ENCODE measurements at regions not wholly inside any gene's neighbourhood (a gene's known extent, or its start where the extent isn't known, plus 50 kb on each side); places are given as distances from the start of the nearest gene placed in this dataset.

DNA sequence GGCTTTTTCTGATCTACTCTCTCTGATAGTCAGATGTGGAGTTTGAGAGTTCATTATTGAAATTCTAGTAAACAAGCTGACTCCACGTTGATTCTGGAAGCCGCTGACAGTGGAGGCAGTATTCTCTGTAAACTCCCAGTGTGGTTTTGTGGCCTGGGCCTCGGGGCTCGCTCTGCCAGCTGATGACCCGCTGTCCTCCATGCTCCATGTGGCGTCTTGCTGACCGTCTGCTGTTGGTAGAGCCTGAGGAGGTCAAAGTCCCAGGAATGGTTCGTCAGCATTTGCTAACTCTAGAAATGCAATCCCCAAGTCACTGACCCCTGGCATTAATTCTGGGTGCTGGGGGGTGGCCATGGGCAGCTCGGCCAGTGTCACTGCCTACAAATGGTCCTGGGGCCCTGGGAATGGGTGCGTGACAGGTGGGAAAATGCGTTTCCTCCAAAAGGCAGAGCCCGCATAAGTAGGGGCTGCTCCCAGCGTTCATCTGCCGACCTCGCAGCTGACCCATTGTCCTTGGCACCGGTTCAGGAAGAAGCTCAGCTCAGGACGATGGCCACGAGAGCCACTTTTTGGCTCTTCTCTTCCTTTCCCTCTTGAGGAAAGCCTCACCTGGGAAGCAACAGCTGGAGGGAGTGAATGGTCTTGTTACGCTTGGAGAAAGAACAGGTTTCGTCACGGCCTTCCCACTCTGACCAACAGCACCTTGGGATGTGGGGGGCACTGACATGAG, 55.1 kb downstream of the MRPL36 start:
- TF ChIP-seq, protein P1, sequence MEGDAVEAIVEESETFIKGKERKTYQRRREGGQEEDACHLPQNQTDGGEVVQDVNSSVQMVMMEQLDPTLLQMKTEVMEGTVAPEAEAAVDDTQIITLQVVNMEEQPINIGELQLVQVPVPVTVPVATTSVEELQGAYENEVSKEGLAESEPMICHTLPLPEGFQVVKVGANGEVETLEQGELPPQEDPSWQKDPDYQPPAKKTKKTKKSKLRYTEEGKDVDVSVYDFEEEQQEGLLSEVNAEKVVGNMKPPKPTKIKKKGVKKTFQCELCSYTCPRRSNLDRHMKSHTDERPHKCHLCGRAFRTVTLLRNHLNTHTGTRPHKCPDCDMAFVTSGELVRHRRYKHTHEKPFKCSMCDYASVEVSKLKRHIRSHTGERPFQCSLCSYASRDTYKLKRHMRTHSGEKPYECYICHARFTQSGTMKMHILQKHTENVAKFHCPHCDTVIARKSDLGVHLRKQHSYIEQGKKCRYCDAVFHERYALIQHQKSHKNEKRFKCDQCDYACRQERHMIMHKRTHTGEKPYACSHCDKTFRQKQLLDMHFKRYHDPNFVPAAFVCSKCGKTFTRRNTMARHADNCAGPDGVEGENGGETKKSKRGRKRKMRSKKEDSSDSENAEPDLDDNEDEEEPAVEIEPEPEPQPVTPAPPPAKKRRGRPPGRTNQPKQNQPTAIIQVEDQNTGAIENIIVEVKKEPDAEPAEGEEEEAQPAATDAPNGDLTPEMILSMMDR (IDR thresholded peaks at IDR 0.05), result no peak
- TF ChIP-seq POLR2A (IDR thresholded peaks at IDR 0.05), result no peak

All from adrenal gland (tissue), 5 donors.